A549 (cell line): ENCODE measurements at regions not wholly inside any gene's neighbourhood (a gene's known extent, or its start where the extent isn't known, plus 50 kb on each side); places are given as distances from the start of the nearest gene placed in this dataset.

Experiments used
- ATAC-seq, 2 experiments: fragments of 200-7000 bp in 1 of 2; fragments of >200 bp in 1 of 2; cut with Nextera tagmentation in 1 of 2; cut with Tn5 transposase in 1 of 2; 3 replicates each; pipeline versions ENCODE4 v1.8.0 to v1.9.1; 2018 to 2020; ENCODE audit warnings: mild to moderate bottlenecking in 1 of 2, moderate library complexity in 1 of 2
- CTCF ChIA-PET: fragments of 300-600 bp; sonication (Branson Sonifier 250); formaldehyde crosslinking; extraction: SDS; loops from one replicate; lab custom pipeline; 2021; ENCODE audit warnings: antibody characterized with exemption, inconsistent platforms; lab: Yijun Ruan, JAX
- POLR2A ChIA-PET: fragments of 350-600 bp; formaldehyde crosslinking; extraction: SDS; loops from one replicate; lab custom pipeline; 2021; ENCODE audit warnings: antibody characterized with exemption, inconsistent platforms; lab: Yijun Ruan, JAX
- DNase-seq, 2 experiments: peaks; one replicate each; pipeline versions ENCODE4 v3.0.0 to v3.0.0-alpha.2; 2011 to 2016; ENCODE audit warnings: low read depth in 1 of 2, low spot score in 1 of 2
- FAIRE-seq: peaks from 2 replicates; lab custom pipeline; 2011; peaks lifted over from hg19 to GRCh38; lab: Jason Lieb, UNC
- H3K27ac ChIP-seq, 2 experiments: fragments of >200 bp; sonication (Bioruptor Twin); formaldehyde crosslinking; 3 replicates each; pipeline ENCODE4 v1.5.1; 2016 to 2017
- H3K4me1 ChIP-seq: fragments of >200 bp; sonication (Bioruptor Twin); formaldehyde crosslinking; 3 replicates; pipeline ENCODE4 v1.6.1; 2016
- H3K4me2 ChIP-seq: fragments of >200 bp; sonication (Bioruptor Twin); formaldehyde crosslinking; 3 replicates; pipeline ENCODE4 v1.6.1; 2016
- H3K4me3 ChIP-seq: fragments of >200 bp; sonication (Bioruptor Twin); formaldehyde crosslinking; 3 replicates; pipeline ENCODE4 v1.5.1; 2016
- H3K9me3 ChIP-seq: fragments of >200 bp; sonication (Bioruptor Twin); formaldehyde crosslinking; 3 replicates; pipeline ENCODE4 v1.6.1; 2016
- BCL3 ChIP-seq: fragments of >200 bp; sonication (Bioruptor Twin); formaldehyde crosslinking; IDR thresholded peaks from 3 replicates; pipeline ENCODE4 v1.6.1; 2016
- CHD2 ChIP-seq: fragments of 150-350 bp; IDR thresholded peaks from 2 replicates; pipeline ENCODE4 v1.6.1; 2014; ENCODE audit warnings: low read length; ENCODE audit not compliant: partially characterized antibody
- CTCF ChIP-seq: fragments of >200 bp; sonication (Bioruptor Twin); formaldehyde crosslinking; IDR thresholded peaks from 3 replicates; pipeline ENCODE4 v1.5.1; 2016
- ESRRA ChIP-seq: fragments of 150-350 bp; IDR thresholded peaks from 2 replicates; pipeline ENCODE4 v1.6.1; 2014; ENCODE audit warnings: mild to moderate bottlenecking, low read length, borderline replicate concordance
- FOXS1 ChIP-seq: fragments of 250-450 bp; sonication (Bioruptor Pico); IDR thresholded peaks from 2 replicates; pipeline ENCODE4 v1.5.0; 2020; ENCODE audit warnings: mild to moderate bottlenecking, moderate library complexity
- GATA3 ChIP-seq: IDR thresholded peaks from 2 replicates; pipeline ENCODE4 v1.6.1; 2012; ENCODE audit warnings: borderline replicate concordance
- HMGXB4 ChIP-seq: fragments of 250-450 bp; sonication (Bioruptor Pico); IDR thresholded peaks from 2 replicates; pipeline ENCODE4 v1.5.0; 2021; ENCODE audit warnings: mild to moderate bottlenecking, moderate library complexity, borderline replicate concordance
- HOXA7 ChIP-seq: fragments of 250-450 bp; sonication (Bioruptor Pico); IDR thresholded peaks from 2 replicates; pipeline ENCODE4 v1.5.0; 2020; ENCODE audit warnings: mild to moderate bottlenecking, moderate library complexity
- HOXB13 ChIP-seq: fragments of 250-450 bp; sonication (Bioruptor Pico); IDR thresholded peaks from 2 replicates; pipeline ENCODE4 v1.5.0; 2020; ENCODE audit warnings: low read depth, mild to moderate bottlenecking, moderate library complexity
- JUN ChIP-seq, 2 experiments: fragments of >200 bp; sonication (Bioruptor Twin); formaldehyde crosslinking; IDR thresholded peaks; 2 replicates in 1 of 2; 3 replicates in 1 of 2; pipeline ENCODE4 v1.6.1; 2016 to 2017
- KDM1A ChIP-seq: fragments of 200-600 bp; sonication (generic); IDR thresholded peaks from 2 replicates; pipeline ENCODE4 v1.6.1; 2016; ENCODE audit warnings: low read depth, mild to moderate bottlenecking
- MAZ ChIP-seq: fragments of 150-350 bp; IDR thresholded peaks from 2 replicates; pipeline ENCODE4 v1.6.1; 2014; ENCODE audit warnings: antibody characterized with exemption, low read depth, low read length, borderline replicate concordance
- NR3C1 ChIP-seq: fragments of >200 bp; sonication (Bioruptor Twin); formaldehyde crosslinking; IDR thresholded peaks from 3 replicates; pipeline ENCODE4 v1.6.1; 2017
- PHF8 ChIP-seq: fragments of 200-600 bp; sonication (generic); IDR thresholded peaks from 2 replicates; pipeline ENCODE4 v1.6.1; 2016; ENCODE audit warnings: low read depth, mild to moderate bottlenecking, antibody characterized with exemption, moderate library complexity, borderline replicate concordance
- POLR2A ChIP-seq: IDR thresholded peaks from 2 replicates; pipeline ENCODE4 v1.6.1; 2012; ENCODE audit warnings: mild to moderate bottlenecking, low read length
- POLR2AphosphoS2 ChIP-seq: conservative IDR thresholded peaks from 2 replicates; pipeline ENCODE4 v1.6.1; 2012; ENCODE audit warnings: low read length, improper control_type of control experiment, inconsistent platforms
- RAD21 ChIP-seq, 2 experiments: fragments of >200 bp in 1 of 2; sonication (Bioruptor Twin) in 1 of 2; formaldehyde crosslinking in 1 of 2; IDR thresholded peaks in 1 of 2; conservative IDR thresholded peaks in 1 of 2; 2 replicates in 1 of 2; 3 replicates in 1 of 2; pipeline ENCODE4 v1.6.1; 2012 to 2018; ENCODE audit warnings: inconsistent platforms in 1 of 2
- RCOR1 ChIP-seq: fragments of 150-350 bp; IDR thresholded peaks from 2 replicates; pipeline ENCODE4 v1.6.1; 2014; ENCODE audit warnings: antibody characterized with exemption, low read length, low read depth
- SMC3 ChIP-seq: fragments of >200 bp; sonication (Bioruptor Twin); formaldehyde crosslinking; IDR thresholded peaks from 3 replicates; pipeline ENCODE4 v1.6.1; 2018; ENCODE audit warnings: inconsistent platforms
- SREBF2 ChIP-seq: fragments of 450-650 bp; IDR thresholded peaks from 2 replicates; pipeline ENCODE4 v1.6.1; 2014; ENCODE audit warnings: mild to moderate bottlenecking, moderate library complexity
- TFCP2L1 ChIP-seq: fragments of 250-450 bp; sonication (Bioruptor Pico); IDR thresholded peaks from 2 replicates; pipeline ENCODE4 v1.5.0; 2021; ENCODE audit warnings: mild to moderate bottlenecking
- TP53 ChIP-seq: fragments of 250-450 bp; sonication (Bioruptor Pico); IDR thresholded peaks from 2 replicates; pipeline ENCODE4 v1.5.0; 2021; ENCODE audit warnings: mild to moderate bottlenecking, moderate library complexity
- ZNF302 ChIP-seq: fragments of 250-450 bp; sonication (Bioruptor Pico); IDR thresholded peaks from 2 replicates; pipeline ENCODE4 v1.9.0; 2021; ENCODE audit warnings: inconsistent platforms, mild to moderate bottlenecking, moderate library complexity
- WGBS: methylation state at CpG from one replicate; pipeline ENCODE4 v1.1.6; 2017; ENCODE audit errors: missing lambda C conversion rate; 5-methylcytosine and 5-hydroxymethylcytosine counted together
- TF ChIP-seq, protein P1 (sequence below): fragments of 150-350 bp; IDR thresholded peaks from 2 replicates; pipeline ENCODE4 v1.6.1; 2014; ENCODE audit warnings: low read depth, mild to moderate bottlenecking, low read length
- TF ChIP-seq, protein P2 (sequence below): IDR thresholded peaks from 2 replicates; pipeline ENCODE4 v1.6.1; 2012

DNA sequence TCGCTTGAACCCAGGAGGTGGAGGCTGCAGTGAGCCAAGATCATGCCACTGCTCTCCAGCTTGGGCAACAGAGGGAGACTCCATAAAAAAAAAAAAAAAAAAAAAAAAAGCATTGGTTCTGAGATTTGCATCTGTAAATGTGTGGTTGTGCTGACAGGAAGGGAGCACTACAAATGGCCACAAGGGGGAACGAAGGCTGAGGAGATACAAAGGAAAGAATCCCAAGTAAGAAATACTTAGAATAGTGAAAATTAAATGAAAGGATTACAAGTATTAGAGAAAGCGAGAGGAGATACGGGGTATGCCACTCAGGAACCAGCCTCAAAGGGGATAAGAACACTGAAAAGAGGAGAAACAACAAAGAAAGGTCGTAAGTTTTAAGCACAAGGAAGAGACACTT lies 284.9 kb downstream of the KLF12 start:
- Histone ChIP-seq H3K27ac (no peak overlapping the region), H3K9me3 (no peaks in the 10 kb centered on the region), H3K4me1 (no peaks in the 10 kb centered on the region), H3K4me2 (no peak overlapping the region), H3K4me3 (no peak overlapping the region)
- WGBS = 60% methylated on average over 5 of the region's 5 CpGs
- DNase-seq (peak; percentile 1 to 60), FAIRE-seq (no peak), ATAC-seq (peak in 1 of 2 experiments; percentile 65; a peak in 3 of 6 replicates)
- ChIA-PET POLR2A (no interaction called here), CTCF (interaction anchor here (0.9 to 1.6 kb wide), 3 partner anchors 10 to 437 kb away, joined by 3 to 7 read pairs (median 5); no protein-coding TSS in a partner anchor)
- TF ChIP-seq CHD2 (no peak), HOXB13 (CRISPR knock-in tag) (no peak), HMGXB4 (CRISPR knock-in tag) (no peak), POLR2AphosphoS2 (no peak), RAD21 (conservative IDR thresholded peaks at IDR 0.05 in 1 of 2, IDR thresholded peaks at IDR 0.05 in 1 of 2) (peak; percentile 15 to 17; a peak in 1 of 5 replicates), FOXS1 (CRISPR knock-in tag) (no peak), MAZ (no peak), TFCP2L1 (CRISPR knock-in tag) (no peak), CTCF (peak; percentile 7; the same call in 1 of the 3 replicates), HOXA7 (CRISPR knock-in tag) (no peak), ZNF302 (CRISPR knock-in tag) (no peak), KDM1A (no peak), JUN (IDR thresholded peaks at IDR 0.05) (no peak), SMC3 (0 out of 3 replicates have a peak, but pooled peaks have one; percentile 18), PHF8 (no peak), POLR2A (no peak)

- no peak overlapping the region for H3K27ac ChIP-seq
Measured at GRCh38 chr13:73844986-73845385, 289.2 kb downstream of the KLF12 start.

More at GRCh38 chr13:73844986-73845385, 289.2 kb downstream of the KLF12 start:
- Histone ChIP-seq H3K4me2 (no peak overlapping the region), H3K9me3 (no peaks in the 10 kb centered on the region), H3K4me3 (no peak overlapping the region), H3K4me1 (no peaks in the 10 kb centered on the region)
- DNase-seq = no peak
- FAIRE-seq = no peak
- CTCF ChIA-PET = no interaction called here
- TF ChIP-seq TP53 (CRISPR knock-in tag) (no peak), RAD21 (conservative IDR thresholded peaks at IDR 0.05 in 1 of 2, IDR thresholded peaks at IDR 0.05 in 1 of 2) (no peak), RCOR1 (no peak), HMGXB4 (CRISPR knock-in tag) (no peak), HOXA7 (CRISPR knock-in tag) (no peak), CHD2 (no peak), ESRRA (no peak), BCL3 (no peak), SREBF2 (no peak), KDM1A (no peak), MAZ (no peak), POLR2A (no peak), JUN (IDR thresholded peaks at IDR 0.05) (no peak), NR3C1 (no peak), GATA3 (no peak), TFCP2L1 (CRISPR knock-in tag) (no peak)
- TF ChIP-seq, protein P1, sequence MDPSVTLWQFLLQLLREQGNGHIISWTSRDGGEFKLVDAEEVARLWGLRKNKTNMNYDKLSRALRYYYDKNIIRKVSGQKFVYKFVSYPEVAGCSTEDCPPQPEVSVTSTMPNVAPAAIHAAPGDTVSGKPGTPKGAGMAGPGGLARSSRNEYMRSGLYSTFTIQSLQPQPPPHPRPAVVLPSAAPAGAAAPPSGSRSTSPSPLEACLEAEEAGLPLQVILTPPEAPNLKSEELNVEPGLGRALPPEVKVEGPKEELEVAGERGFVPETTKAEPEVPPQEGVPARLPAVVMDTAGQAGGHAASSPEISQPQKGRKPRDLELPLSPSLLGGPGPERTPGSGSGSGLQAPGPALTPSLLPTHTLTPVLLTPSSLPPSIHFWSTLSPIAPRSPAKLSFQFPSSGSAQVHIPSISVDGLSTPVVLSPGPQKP = no peak
- TF ChIP-seq, protein P2, sequence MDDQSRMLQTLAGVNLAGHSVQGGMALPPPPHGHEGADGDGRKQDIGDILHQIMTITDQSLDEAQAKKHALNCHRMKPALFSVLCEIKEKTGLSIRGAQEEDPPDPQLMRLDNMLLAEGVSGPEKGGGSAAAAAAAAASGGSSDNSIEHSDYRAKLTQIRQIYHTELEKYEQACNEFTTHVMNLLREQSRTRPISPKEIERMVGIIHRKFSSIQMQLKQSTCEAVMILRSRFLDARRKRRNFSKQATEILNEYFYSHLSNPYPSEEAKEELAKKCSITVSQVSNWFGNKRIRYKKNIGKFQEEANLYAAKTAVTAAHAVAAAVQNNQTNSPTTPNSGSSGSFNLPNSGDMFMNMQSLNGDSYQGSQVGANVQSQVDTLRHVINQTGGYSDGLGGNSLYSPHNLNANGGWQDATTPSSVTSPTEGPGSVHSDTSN = no peak
- 85% methylated on average over 1 of the region's 1 CpG for WGBS
- ATAC-seq = no peak
- POLR2A ChIA-PET = no interaction called here
